ENCODE measurements at regions not wholly inside any gene's neighbourhood (a gene's known extent, or its start where the extent isn't known, plus 50 kb on each side); places are given as distances from the start of the nearest gene placed in this dataset.

DNA sequence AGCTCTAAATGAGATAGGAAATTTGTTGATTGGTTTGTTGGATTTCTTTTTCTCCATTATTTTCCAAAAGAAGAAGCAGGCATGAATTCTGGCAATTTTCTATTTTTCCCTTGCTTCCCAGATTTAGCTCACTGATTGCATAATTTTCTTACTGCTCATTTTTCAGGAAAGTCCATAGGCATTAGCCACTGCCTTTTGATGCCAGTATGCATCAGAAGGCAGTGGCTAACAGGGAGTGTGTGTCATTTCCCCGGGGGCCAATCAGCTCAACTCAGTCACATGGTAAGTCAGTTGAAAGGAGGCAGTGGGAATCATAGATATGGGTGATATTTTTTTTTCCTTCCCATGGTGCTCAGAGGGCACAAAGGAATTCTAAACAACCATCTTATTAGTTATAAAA, 156.7 kb downstream of the TRIML1 start:
- no peak for TF ChIP-seq CTCF (IDR thresholded peaks at IDR 0.05)
- TF ChIP-seq POLR2AphosphoS5 (IDR thresholded peaks at IDR 0.05; ENCODE audit: low read depth, low read length) = no peak
- TF ChIP-seq TCF7L2 (IDR thresholded peaks at IDR 0.05; ENCODE audit: low read depth, low read length) = no peak
- TF ChIP-seq, protein P1, sequence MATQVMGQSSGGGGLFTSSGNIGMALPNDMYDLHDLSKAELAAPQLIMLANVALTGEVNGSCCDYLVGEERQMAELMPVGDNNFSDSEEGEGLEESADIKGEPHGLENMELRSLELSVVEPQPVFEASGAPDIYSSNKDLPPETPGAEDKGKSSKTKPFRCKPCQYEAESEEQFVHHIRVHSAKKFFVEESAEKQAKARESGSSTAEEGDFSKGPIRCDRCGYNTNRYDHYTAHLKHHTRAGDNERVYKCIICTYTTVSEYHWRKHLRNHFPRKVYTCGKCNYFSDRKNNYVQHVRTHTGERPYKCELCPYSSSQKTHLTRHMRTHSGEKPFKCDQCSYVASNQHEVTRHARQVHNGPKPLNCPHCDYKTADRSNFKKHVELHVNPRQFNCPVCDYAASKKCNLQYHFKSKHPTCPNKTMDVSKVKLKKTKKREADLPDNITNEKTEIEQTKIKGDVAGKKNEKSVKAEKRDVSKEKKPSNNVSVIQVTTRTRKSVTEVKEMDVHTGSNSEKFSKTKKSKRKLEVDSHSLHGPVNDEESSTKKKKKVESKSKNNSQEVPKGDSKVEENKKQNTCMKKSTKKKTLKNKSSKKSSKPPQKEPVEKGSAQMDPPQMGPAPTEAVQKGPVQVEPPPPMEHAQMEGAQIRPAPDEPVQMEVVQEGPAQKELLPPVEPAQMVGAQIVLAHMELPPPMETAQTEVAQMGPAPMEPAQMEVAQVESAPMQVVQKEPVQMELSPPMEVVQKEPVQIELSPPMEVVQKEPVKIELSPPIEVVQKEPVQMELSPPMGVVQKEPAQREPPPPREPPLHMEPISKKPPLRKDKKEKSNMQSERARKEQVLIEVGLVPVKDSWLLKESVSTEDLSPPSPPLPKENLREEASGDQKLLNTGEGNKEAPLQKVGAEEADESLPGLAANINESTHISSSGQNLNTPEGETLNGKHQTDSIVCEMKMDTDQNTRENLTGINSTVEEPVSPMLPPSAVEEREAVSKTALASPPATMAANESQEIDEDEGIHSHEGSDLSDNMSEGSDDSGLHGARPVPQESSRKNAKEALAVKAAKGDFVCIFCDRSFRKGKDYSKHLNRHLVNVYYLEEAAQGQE (IDR thresholded peaks at IDR 0.05; ENCODE audit: insufficient read depth in 1 of 2, low read depth in 2 of 2, low read length in 1 of 2) = no peak
